H1 (cell line): ENCODE measurements at regions not wholly inside any gene's neighbourhood (a gene's known extent, or its start where the extent isn't known, plus 50 kb on each side); places are given as distances from the start of the nearest gene placed in this dataset.

Experiments
- CTCF ChIA-PET: fragments of 300-600 bp; sonication (Branson Sonifier 250); formaldehyde crosslinking; loops from one replicate; lab custom pipeline; 2021; ENCODE audit not compliant: partially characterized antibody; lab: Charles Lee
- POLR2A ChIA-PET: fragments of 300-600 bp; sonication (Branson Sonifier 250); formaldehyde crosslinking; loops from one replicate; lab custom pipeline; 2021; ENCODE audit warnings: inconsistent platforms; ENCODE audit not compliant: partially characterized antibody; lab: Charles Lee
- DNase-seq, 2 experiments: peaks; one replicate each; pipeline versions ENCODE4 v3.0.0 to v3.0.0-alpha.2; 2010 to 2022; ENCODE audit warnings: low spot score in 2 of 2, low read depth in 1 of 2, mixed read lengths in 1 of 2
- FAIRE-seq: peaks from 2 replicates; lab custom pipeline; 2011; peaks lifted over from hg19 to GRCh38; lab: Jason Lieb, UNC
- H2AFZ ChIP-seq: 2 replicates; pipeline ENCODE4 v1.8.1; 2012; ENCODE audit warnings: low read length, inconsistent platforms
- H2AK5ac ChIP-seq: 2 replicates; pipeline ENCODE4 v1.6.1; 2013; ENCODE audit warnings: low read depth, low read length
- H2BK120ac ChIP-seq: replicated peaks from 2 replicates; pipeline ENCODE3; 2013; ENCODE audit warnings: low read depth, low read length, inconsistent platforms
- H2BK12ac ChIP-seq: 2 replicates; pipeline ENCODE4 v1.6.1; 2013; ENCODE audit warnings: low read depth, low read length
- H2BK15ac ChIP-seq: 2 replicates; pipeline ENCODE4 v1.6.1; 2013; ENCODE audit warnings: low read length
- H2BK20ac ChIP-seq: 2 replicates; pipeline ENCODE4 v1.6.1; 2013; ENCODE audit warnings: low read length
- H2BK5ac ChIP-seq: 2 replicates; pipeline ENCODE4 v1.6.1; 2013; ENCODE audit warnings: low read depth, low read length
- H3K14ac ChIP-seq: 2 replicates; pipeline ENCODE4 v1.6.1; 2013; ENCODE audit warnings: inconsistent platforms; ENCODE audit not compliant: insufficient read length
- H3K18ac ChIP-seq: 2 replicates; pipeline ENCODE4 v1.6.1; 2013; ENCODE audit warnings: low read length; ENCODE audit errors: extremely low read depth
- H3K23ac ChIP-seq: 2 replicates; pipeline ENCODE4 v1.6.1; 2013; ENCODE audit warnings: inconsistent platforms; ENCODE audit not compliant: insufficient read length
- H3K23me2 ChIP-seq: 2 replicates; pipeline ENCODE4 v1.6.1; 2013; ENCODE audit warnings: low read depth, low read length
- H3K27ac ChIP-seq: 2 replicates; pipeline ENCODE4 v1.6.1; 2011; ENCODE audit warnings: low read depth, low read length, inconsistent platforms
- H3K27me3 ChIP-seq, 4 experiments: replicated peaks in 1 of 4; 1 replicate in 1 of 4; 2 replicates in 3 of 4; pipeline versions ENCODE4 v1.6.1 to v1.8.1; 2011 to 2013; ENCODE audit warnings: low read length in 3 of 4, mild to moderate bottlenecking in 3 of 4, inconsistent platforms in 2 of 4, mixed read lengths in 2 of 4, moderate library complexity in 1 of 4; ENCODE audit not compliant: control insufficient read depth in 3 of 4, insufficient read depth in 3 of 4; ENCODE audit errors: extremely low read depth in 1 of 4
- H3K36me3 ChIP-seq, 4 experiments: 2 replicates each; pipeline versions ENCODE4 v1.6.1 to v1.8.1; 2011 to 2013; ENCODE audit warnings: mild to moderate bottlenecking in 4 of 4, low read length in 3 of 4, moderate library complexity in 2 of 4, control low read depth in 1 of 4, inconsistent platforms in 1 of 4; ENCODE audit not compliant: insufficient read depth in 4 of 4, control insufficient read depth in 2 of 4
- H3K4ac ChIP-seq: replicated peaks from 2 replicates; pipeline ENCODE3; 2013; ENCODE audit warnings: low read length, low read depth, mixed read lengths, inconsistent platforms; ENCODE audit not compliant: insufficient read length
- H3K4me1 ChIP-seq, 4 experiments: replicated peaks in 1 of 4; 1 replicate in 1 of 4; 2 replicates in 3 of 4; pipeline versions ENCODE4 v1.6.1 to v1.8.1; 2011 to 2013; ENCODE audit warnings: low read length in 3 of 4, inconsistent platforms in 2 of 4, mixed read lengths in 1 of 4; ENCODE audit not compliant: insufficient read depth in 4 of 4, control insufficient read depth in 3 of 4
- H3K4me2 ChIP-seq, 2 experiments: 2 replicates each; pipeline versions ENCODE4 v1.6.1 to v1.8.1; 2011 to 2013; ENCODE audit warnings: low read depth in 2 of 2, low read length in 2 of 2, control low read depth in 1 of 2, inconsistent platforms in 1 of 2, mild to moderate bottlenecking in 1 of 2; ENCODE audit not compliant: insufficient read depth in 1 of 2
- H3K4me3 ChIP-seq, 4 experiments: fragments of 200-600, 300-600 bp in 1 of 4; sonication (generic), shearing (Covaris generic), sonication (Bioruptor Twin) in 1 of 4; 2 replicates each; pipeline versions ENCODE4 v1.5.1 to v1.8.1; 2011 to 2016; ENCODE audit warnings: low read length in 4 of 4, low read depth in 3 of 4, control low read depth in 2 of 4, inconsistent platforms in 2 of 4, mild to moderate bottlenecking in 2 of 4, mixed read lengths in 1 of 4, moderate library complexity in 1 of 4; ENCODE audit not compliant: insufficient read depth in 2 of 4; ENCODE audit errors: extremely low read depth in 1 of 4
- H3K56ac ChIP-seq: replicated peaks from 2 replicates; pipeline ENCODE3; 2013; ENCODE audit warnings: low read depth, mild to moderate bottlenecking, mixed read lengths, low read length, inconsistent platforms; ENCODE audit not compliant: insufficient read length
- H3K79me1 ChIP-seq: 2 replicates; pipeline ENCODE4 v1.6.1; 2013; ENCODE audit warnings: low read depth, low read length, control low read depth
- H3K79me2 ChIP-seq, 2 experiments: 2 replicates each; pipeline versions ENCODE4 v1.6.1 to v1.8.1; 2012 to 2013; ENCODE audit warnings: low read length in 2 of 2, mild to moderate bottlenecking in 2 of 2, inconsistent platforms in 1 of 2; ENCODE audit not compliant: insufficient read depth in 2 of 2, control insufficient read depth in 1 of 2
- H3K9ac ChIP-seq, 4 experiments: replicated peaks in 1 of 4; 1 replicate in 1 of 4; 2 replicates in 3 of 4; pipeline versions ENCODE4 v1.6.1 to v1.8.1; 2011 to 2013; ENCODE audit warnings: low read depth in 3 of 4, low read length in 3 of 4, control low read depth in 2 of 4, mild to moderate bottlenecking in 2 of 4, moderate library complexity in 2 of 4, inconsistent platforms in 1 of 4; ENCODE audit errors: extremely low read depth in 1 of 4
- H3K9me3 ChIP-seq, 2 experiments: 2 replicates each; pipeline versions ENCODE4 v1.6.1 to v1.8.1; 2012 to 2013; ENCODE audit warnings: mild to moderate bottlenecking in 2 of 2, moderate library complexity in 2 of 2, control low read depth in 1 of 2, inconsistent platforms in 1 of 2, low read depth in 1 of 2, low read length in 1 of 2, mixed read lengths in 1 of 2; ENCODE audit not compliant: insufficient read depth in 2 of 2
- H4K20me1 ChIP-seq, 2 experiments: replicated peaks in 1 of 2; 2 replicates each; pipeline versions ENCODE3 to v1.8.1; 2011 to 2013; ENCODE audit warnings: inconsistent platforms in 2 of 2, low read length in 2 of 2, mild to moderate bottlenecking in 1 of 2; ENCODE audit not compliant: insufficient read depth in 2 of 2, control insufficient read depth in 1 of 2
- H4K5ac ChIP-seq: 2 replicates; pipeline ENCODE4 v1.6.1; 2013; ENCODE audit warnings: low read length, low read depth, mixed read lengths, inconsistent platforms; ENCODE audit not compliant: insufficient read length
- H4K8ac ChIP-seq: 2 replicates; pipeline ENCODE4 v1.8.0; 2013; ENCODE audit warnings: mild to moderate bottlenecking, moderate library complexity, low read length, inconsistent platforms; ENCODE audit not compliant: insufficient read depth; ENCODE audit errors: extremely low read depth
- H4K91ac ChIP-seq: replicated peaks from 2 replicates; pipeline ENCODE3; 2013; ENCODE audit warnings: low read length, mixed read lengths, inconsistent platforms; ENCODE audit not compliant: insufficient read length
- CHD1 ChIP-seq: IDR thresholded peaks from 2 replicates; pipeline ENCODE4 v1.6.1; 2012; ENCODE audit warnings: low read depth, low read length, improper control_type of control experiment
- GABPA ChIP-seq: IDR thresholded peaks from 2 replicates; pipeline ENCODE4 v1.6.1; 2011; ENCODE audit warnings: mild to moderate bottlenecking, low read length, moderate library complexity, borderline replicate concordance; ENCODE audit not compliant: insufficient read depth
- GTF2F1 ChIP-seq: IDR thresholded peaks from 2 replicates; pipeline ENCODE4 v1.6.1; 2012; ENCODE audit warnings: low read depth, low read length, improper control_type of control experiment, borderline replicate concordance
- HDAC2 ChIP-seq, 2 experiments: fragments of 300-600 bp in 1 of 2; sonication (generic) in 1 of 2; IDR thresholded peaks; 2 replicates each; pipeline ENCODE4 v1.6.1; 2011 to 2012; ENCODE audit warnings: low read depth in 2 of 2, low read length in 2 of 2, mild to moderate bottlenecking in 2 of 2, moderate library complexity in 2 of 2, borderline replicate concordance in 1 of 2, inconsistent platforms in 1 of 2
- HDAC6 ChIP-seq: IDR thresholded peaks from one replicate; pipeline ENCODE4 v1.7.1; 2012; ENCODE audit warnings: low read depth, mild to moderate bottlenecking, inconsistent platforms, low read length, moderate library complexity
- MAX ChIP-seq: IDR thresholded peaks from 2 replicates; pipeline ENCODE4 v1.6.1; 2012; ENCODE audit warnings: inconsistent platforms
- RXRA ChIP-seq: IDR thresholded peaks from 2 replicates; pipeline ENCODE4 v1.6.1; 2011; ENCODE audit warnings: low read depth, mild to moderate bottlenecking, low read length, moderate library complexity; ENCODE audit not compliant: insufficient read depth
- USF2 ChIP-seq: IDR thresholded peaks from 2 replicates; pipeline ENCODE4 v1.6.1; 2011; ENCODE audit warnings: low read length, improper control_type of control experiment
- WGBS, 2 experiments: shearing (Covaris generic) in 1 of 2; methylation state at CpG; one replicate each; pipeline versions ENCODE4 v1.1.6 to v1.1.7; 2013 to 2015; ENCODE audit warnings: low lambda C conversion rate in 2 of 2, mixed read lengths in 2 of 2, inconsistent platforms in 1 of 2, low coverage in 1 of 2, missing lambda C conversion rate in 1 of 2; ENCODE audit not compliant: insufficient replicate concordance in 2 of 2, insufficient coverage in 1 of 2, insufficient read length in 1 of 2; ENCODE audit errors: extremely low coverage in 1 of 2, missing lambda C conversion rate in 1 of 2; 5-methylcytosine and 5-hydroxymethylcytosine counted together

GRCh38 chr2:176589825-176590440 lies 320.7 kb downstream of the MTX2 start:
- TF ChIP-seq CHD1 = no peak
- TF ChIP-seq RXRA = no peak
- no peak for TF ChIP-seq MAX
- no peak for TF ChIP-seq USF2
- no peak for TF ChIP-seq HDAC2 (IDR thresholded peaks at IDR 0.05; ENCODE audit: borderline replicate concordance in 1 of 2, low read depth in 2 of 2, low read length in 2 of 2)
- TF ChIP-seq GABPA = no peak
- no peak for TF ChIP-seq GTF2F1
- TF ChIP-seq HDAC6 = no peak
- H2AFZ ChIP-seq = no peak overlapping the region
- H3K79me1 ChIP-seq = no peaks in the 10 kb centered on the region
- no peak overlapping the region for H3K4ac ChIP-seq
- WGBS, 2 experiments = 95% methylated on average over 11 of the region's 11 CpGs; no CpG with 5 or more reads in 1 of the 2 experiments
- H3K4me3 ChIP-seq = no peak overlapping the region
- H3K4me1 ChIP-seq = no peaks in the 10 kb centered on the region
- FAIRE-seq = no peak
- no peak overlapping the region for H3K9ac ChIP-seq
- H2BK12ac ChIP-seq = no peak overlapping the region
- H4K8ac ChIP-seq = no peak overlapping the region
- no peak overlapping the region for H2AK5ac ChIP-seq
- no peaks in the 10 kb centered on the region for H3K9me3 ChIP-seq
- no peak overlapping the region for H3K56ac ChIP-seq
- H4K91ac ChIP-seq = no peak overlapping the region
- no peaks in the 10 kb centered on the region for H3K79me2 ChIP-seq
- no peaks in the 10 kb centered on the region for H3K36me3 ChIP-seq
- no peak overlapping the region for H2BK20ac ChIP-seq
- no peak overlapping the region for H2BK15ac ChIP-seq
- H3K23me2 ChIP-seq = no peaks in the 10 kb centered on the region
- H3K27me3 ChIP-seq = no peaks in the 10 kb centered on the region
- DNase-seq = no peak
- ChIA-PET POLR2A (no interaction called here), CTCF (interaction anchor here (1.2 to 1.7 kb wide), 2 partner anchors 13 to 558 kb away, joined by 3 read pairs; no protein-coding TSS in a partner anchor)
- H3K14ac ChIP-seq = no peak overlapping the region
- no peak overlapping the region for H2BK120ac ChIP-seq
- no peak overlapping the region for H3K23ac ChIP-seq
- no peak overlapping the region for H4K5ac ChIP-seq
- H3K27ac ChIP-seq = no peak overlapping the region
- no peak overlapping the region for H2BK5ac ChIP-seq
- H3K4me2 ChIP-seq = no peak overlapping the region
- H3K18ac ChIP-seq = no peak overlapping the region
- H4K20me1 ChIP-seq = no peaks in the 10 kb centered on the region
